ENCODE measurements at regions not wholly inside any gene's neighbourhood (a gene's known extent, or its start where the extent isn't known, plus 50 kb on each side); places are given as distances from the start of the nearest gene placed in this dataset.

GRCh38 chr5:17361331-17361730, 136.7 kb upstream of the TAF11L2 start:
- no peak overlapping the region for H4K91ac ChIP-seq (ENCODE audit: insufficient read depth, low read depth, low read length)
- dilution Hi-C loops (cut with HindIII; ENCODE audit: low sequenced_read_pairs, unreplicated experiment) (no loop called here), intact Hi-C loops (cut with micrococcal nuclease) (no loop called here), in situ Hi-C loops (cut with MboI; ENCODE audit: low sequenced_read_pairs) (no loop called here)
- peaks cover 5% of the 10 kb centered on the region; the same call in 1 of the 2 replicates for H4K20me1 ChIP-seq (ENCODE audit: insufficient read depth, low read length)
- H3K56ac ChIP-seq (ENCODE audit: extremely low read depth, insufficient read depth, low read length) = no peak overlapping the region
- H3K4me3 ChIP-seq (ENCODE audit: insufficient read depth, low read depth, low read length) = no peak overlapping the region
- no peak overlapping the region for H2AK5ac ChIP-seq (ENCODE audit: low read depth, low read length)
- no peak for ATAC-seq (ENCODE audit: low read depth)
- TF ChIP-seq POLR2A (IDR thresholded peaks at IDR 0.05; ENCODE audit: low read depth, low read length) = no peak
- no peak for TF ChIP-seq RAD21 (IDR thresholded peaks at IDR 0.05; ENCODE audit: low read length)
- no peak for TF ChIP-seq FOS (IDR thresholded peaks at IDR 0.05; ENCODE audit: low read depth, low read length)
- no peak for TF ChIP-seq SMC3 (IDR thresholded peaks at IDR 0.05; ENCODE audit: low read depth, low read length)
- TF ChIP-seq USF2 (IDR thresholded peaks at IDR 0.05; ENCODE audit: low read depth, low read length) = no peak
- no peak overlapping the region for H2BK20ac ChIP-seq (ENCODE audit: low read depth, low read length)
- DNase-seq = no peak
- no peak overlapping the region for H2BK5ac ChIP-seq (ENCODE audit: low read depth, low read length, poor library complexity, severe bottlenecking)
- H4K8ac ChIP-seq (ENCODE audit: low read depth in 2 of 2, low read length in 2 of 2) = no peak overlapping the region
- no peak overlapping the region for H2BK15ac ChIP-seq (ENCODE audit: low read depth, low read length)
- no peak overlapping the region for H3K14ac ChIP-seq (replicated peaks; ENCODE audit: low read depth, low read length)
- 100% methylated on average over 1 of the region's 4 CpGs; no CpG with 5 or more reads in 1 of the 2 experiments for WGBS, 2 experiments (ENCODE audit: extremely low coverage in 2 of 2, insufficient read length in 1 of 2)
- H3K9ac ChIP-seq (ENCODE audit: low read depth, low read length) = no peak overlapping the region
- H3K18ac ChIP-seq (ENCODE audit: low read depth, low read length) = no peak overlapping the region
- H3K79me1 ChIP-seq (ENCODE audit: low read depth in 1 of 2, low read length in 2 of 2) = no peaks in the 10 kb centered on the region
- BruUV-seq (replicated peaks) = no TSS peak
- H3K27me3 ChIP-seq (ENCODE audit: control insufficient read depth, insufficient read depth, low read length) = no peaks in the 10 kb centered on the region
- no peak overlapping the region for H3K23ac ChIP-seq (ENCODE audit: low read depth, low read length)
- H3K27ac ChIP-seq (ENCODE audit: insufficient read depth, low read length) = no peak overlapping the region
- no peak overlapping the region for H4K5ac ChIP-seq (ENCODE audit: low read depth, low read length)
- H2AFZ ChIP-seq (replicated peaks; ENCODE audit: low read length, poor library complexity) = no peak overlapping the region
- no peak overlapping the region for H3K4me2 ChIP-seq (ENCODE audit: low read depth, low read length)
- H3K36me3 ChIP-seq (ENCODE audit: control insufficient read depth, insufficient read depth, low read length) = no peaks in the 10 kb centered on the region
- CTCF ChIA-PET = no interaction called here
- H2AK9ac ChIP-seq (replicated peaks; ENCODE audit: low read depth, low read length, poor library complexity) = no peak overlapping the region
- 0 out of 2 replicates have a peak, but pooled peaks cover 3% of the 10 kb centered on the region for H3K9me1 ChIP-seq (ENCODE audit: insufficient read depth, low read length)
- no peak overlapping the region for H3K4ac ChIP-seq (ENCODE audit: low read depth, low read length)
- POLR2A ChIA-PET (ENCODE audit: unreplicated experiment) = no interaction called here
- H3K9me3 ChIP-seq (ENCODE audit: control insufficient read depth, insufficient read depth, low read length) = no peaks in the 10 kb centered on the region; the same call in 1 of the 2 replicates
- H3K4me1 ChIP-seq (ENCODE audit: control insufficient read depth, insufficient read depth, low read length) = peaks cover 6% of the 10 kb centered on the region
- no peak overlapping the region for H2BK120ac ChIP-seq (ENCODE audit: low read depth, low read length)

Data from IMR-90 (cell line).